ENCODE measurements at regions not wholly inside any gene's neighbourhood (a gene's known extent, or its start where the extent isn't known, plus 50 kb on each side); places are given as distances from the start of the nearest gene placed in this dataset.

DNA sequence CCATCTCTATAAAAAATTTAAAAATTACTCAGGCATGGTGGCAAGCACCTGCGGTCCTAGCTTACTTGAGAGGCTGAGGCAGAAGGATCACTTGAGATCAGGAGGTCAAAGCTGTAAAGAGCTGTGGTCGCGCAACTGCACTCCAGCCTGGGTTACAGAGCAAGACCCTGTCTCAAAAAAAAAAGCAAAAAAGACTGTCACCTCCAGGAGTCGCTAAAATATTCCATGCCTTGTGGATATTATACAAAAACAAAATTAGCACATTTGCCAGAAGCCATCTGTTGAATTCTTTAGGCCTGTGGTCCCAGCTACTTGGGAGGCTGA lies 87.0 kb upstream of the SDK1 start:
- no peak for DNase-seq (ENCODE audit: extremely low spot score)
- ChIA-PET CTCF (interaction anchor here (0.6 to 0.7 kb wide), 2 partner anchors 90 to 766 kb away, joined by 7 to 8 read pairs; no protein-coding TSS in a partner anchor), POLR2A (no interaction called here)
- TF ChIP-seq, protein P1, sequence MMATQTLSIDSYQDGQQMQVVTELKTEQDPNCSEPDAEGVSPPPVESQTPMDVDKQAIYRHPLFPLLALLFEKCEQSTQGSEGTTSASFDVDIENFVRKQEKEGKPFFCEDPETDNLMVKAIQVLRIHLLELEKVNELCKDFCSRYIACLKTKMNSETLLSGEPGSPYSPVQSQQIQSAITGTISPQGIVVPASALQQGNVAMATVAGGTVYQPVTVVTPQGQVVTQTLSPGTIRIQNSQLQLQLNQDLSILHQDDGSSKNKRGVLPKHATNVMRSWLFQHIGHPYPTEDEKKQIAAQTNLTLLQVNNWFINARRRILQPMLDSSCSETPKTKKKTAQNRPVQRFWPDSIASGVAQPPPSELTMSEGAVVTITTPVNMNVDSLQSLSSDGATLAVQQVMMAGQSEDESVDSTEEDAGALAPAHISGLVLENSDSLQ (IDR thresholded peaks at IDR 0.05): no peak
- TF ChIP-seq SP1 (IDR thresholded peaks at IDR 0.05): no peak
- TF ChIP-seq BHLHE40 (IDR thresholded peaks at IDR 0.05; ENCODE audit: borderline replicate concordance): no peak
- no peak for TF ChIP-seq FOXK2 (IDR thresholded peaks at IDR 0.05)
- TF ChIP-seq ZNF384 (IDR thresholded peaks at IDR 0.05): no peak
- no peak for TF ChIP-seq L3MBTL2 (conservative IDR thresholded peaks at IDR 0.05)
- TF ChIP-seq TARDBP (IDR thresholded peaks at IDR 0.05): no peak
- no peak for TF ChIP-seq SUZ12 (IDR thresholded peaks at IDR 0.05)

- ChIA-PET POLR2A (no interaction called here), CTCF (no interaction called here)
- TF ChIP-seq BHLHE40 (IDR thresholded peaks at IDR 0.05; ENCODE audit: borderline replicate concordance) (no peak), TARDBP (IDR thresholded peaks at IDR 0.05) (no peak), NFRKB (IDR thresholded peaks at IDR 0.05) (no peak), HDGF (IDR thresholded peaks at IDR 0.05; ENCODE audit: borderline replicate concordance) (no peak), ELF4 (IDR thresholded peaks at IDR 0.05) (no peak), LEF1 (IDR thresholded peaks at IDR 0.05; ENCODE audit: borderline replicate concordance) (no peak), ARNT (IDR thresholded peaks at IDR 0.05) (no peak)
- DNase-seq (ENCODE audit: extremely low spot score): no peak
These were observed 85.1 kb upstream of the SDK1 start for GRCh38 chr7:3215624-3216585.

DNA sequence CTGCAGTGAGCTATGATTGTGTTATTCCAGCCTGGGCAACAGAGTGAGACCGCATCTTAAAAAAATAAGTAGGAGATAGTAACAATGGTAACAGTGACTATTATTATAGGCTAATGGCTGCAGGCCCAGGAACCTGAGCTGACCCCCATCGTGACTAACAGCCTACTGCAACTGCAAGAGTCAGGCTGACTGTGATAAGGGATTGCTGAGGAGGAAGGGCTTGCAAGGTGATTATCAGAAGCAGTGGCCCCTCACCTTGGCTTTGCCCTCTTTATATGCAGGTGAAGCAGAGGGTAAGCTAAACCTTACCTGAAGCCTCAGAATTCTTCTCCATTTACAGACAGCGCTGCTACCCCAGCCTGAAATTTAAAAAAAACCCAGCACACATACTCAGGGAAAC lies 83.9 kb upstream of the SDK1 start:
- POLR2A ChIA-PET: no interaction called here
- no peak for DNase-seq (ENCODE audit: extremely low spot score)
- CTCF ChIA-PET: no interaction called here
- no peak for TF ChIP-seq FOXA1 (IDR thresholded peaks at IDR 0.05)
- TF ChIP-seq CTBP1 (IDR thresholded peaks at IDR 0.05; ENCODE audit: borderline replicate concordance): no peak
- TF ChIP-seq L3MBTL2 (conservative IDR thresholded peaks at IDR 0.05): no peak
- no peak for TF ChIP-seq HDGF (IDR thresholded peaks at IDR 0.05; ENCODE audit: borderline replicate concordance)
- TF ChIP-seq ZNF384 (IDR thresholded peaks at IDR 0.05): no peak
- no peak for TF ChIP-seq SP1 (IDR thresholded peaks at IDR 0.05)
- TF ChIP-seq BHLHE40 (IDR thresholded peaks at IDR 0.05; ENCODE audit: borderline replicate concordance): no peak
- TF ChIP-seq LEF1 (IDR thresholded peaks at IDR 0.05; ENCODE audit: borderline replicate concordance): no peak
- TF ChIP-seq, protein P1 (IDR thresholded peaks at IDR 0.05): no peak
- no peak for TF ChIP-seq FOXM1 (IDR thresholded peaks at IDR 0.05; ENCODE audit: borderline replicate concordance)
- TF ChIP-seq NFRKB (IDR thresholded peaks at IDR 0.05): no peak
- no peak for TF ChIP-seq ARNT (IDR thresholded peaks at IDR 0.05)
- TF ChIP-seq TARDBP (IDR thresholded peaks at IDR 0.05): no peak
- TF ChIP-seq FOXK2 (IDR thresholded peaks at IDR 0.05): no peak
- TF ChIP-seq SUZ12 (IDR thresholded peaks at IDR 0.05): no peak
- TF ChIP-seq ELF4 (IDR thresholded peaks at IDR 0.05): no peak

DNA sequence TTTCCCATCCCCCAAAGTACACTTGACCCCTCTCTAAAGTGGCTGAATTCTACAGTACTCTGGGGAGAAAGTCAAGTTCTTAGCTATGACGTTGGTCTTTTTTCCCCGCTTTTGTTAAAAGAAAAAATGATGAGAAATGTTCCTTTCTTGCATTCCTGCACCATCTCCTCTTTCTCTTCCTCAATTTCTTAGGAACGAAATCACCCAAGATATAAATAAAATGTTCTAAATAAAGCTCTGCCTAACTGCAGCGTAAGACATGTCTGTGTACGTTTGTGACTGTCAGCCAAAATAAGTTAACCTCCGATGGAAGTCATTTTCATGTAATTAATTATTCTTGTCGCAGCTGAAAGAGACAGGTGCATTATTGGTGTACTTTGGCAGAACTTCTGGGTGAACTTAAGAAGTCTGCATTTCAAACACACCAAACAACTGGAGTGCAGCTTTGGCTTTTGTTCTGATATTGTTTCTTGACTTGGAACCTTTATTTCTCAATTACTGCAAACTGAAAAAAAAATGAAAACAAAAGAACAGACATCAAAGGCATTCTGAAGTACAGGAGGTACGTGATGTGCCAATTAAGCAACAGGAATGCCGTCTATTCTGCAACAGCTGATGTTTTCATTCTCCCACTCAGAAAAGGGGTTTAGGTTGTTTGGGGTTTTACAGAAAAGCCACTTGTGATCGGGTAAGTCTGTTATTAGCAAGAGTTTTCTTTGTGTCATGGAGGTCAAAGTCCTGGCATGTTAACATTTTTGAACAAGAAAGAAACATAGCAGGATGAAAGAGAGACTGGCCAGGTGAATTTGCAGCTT lies 82.4 kb upstream of the SDK1 start:
- POLR2A ChIA-PET: interaction anchor here (1.6 kb wide), 1 partner anchor 82 kb away, joined by 6 read pairs; the partner anchor contains the start of gene SDK1
- DNase-seq (ENCODE audit: extremely low spot score): no peak
- no peak for TF ChIP-seq SUZ12 (IDR thresholded peaks at IDR 0.05)
- no peak for TF ChIP-seq TARDBP (IDR thresholded peaks at IDR 0.05)
- TF ChIP-seq L3MBTL2 (conservative IDR thresholded peaks at IDR 0.05): no peak
- TF ChIP-seq ZNF384 (IDR thresholded peaks at IDR 0.05): no peak
- TF ChIP-seq ARNT (IDR thresholded peaks at IDR 0.05): no peak
- TF ChIP-seq FOXM1 (IDR thresholded peaks at IDR 0.05; ENCODE audit: borderline replicate concordance): no peak
- TF ChIP-seq FOXK2 (IDR thresholded peaks at IDR 0.05): no peak
- CTCF ChIA-PET: interaction anchor here (1.0 kb wide), 1 partner anchor 10 kb away, joined by 4 read pairs; no protein-coding TSS in a partner anchor

- POLR2A ChIA-PET: no interaction called here
- CTCF ChIA-PET: no interaction called here
- no peak for DNase-seq (ENCODE audit: extremely low spot score)
- no peak for TF ChIP-seq LEF1 (IDR thresholded peaks at IDR 0.05; ENCODE audit: borderline replicate concordance)
- no peak for TF ChIP-seq NFRKB (IDR thresholded peaks at IDR 0.05)
- TF ChIP-seq BHLHE40 (IDR thresholded peaks at IDR 0.05; ENCODE audit: borderline replicate concordance): no peak
- no peak for TF ChIP-seq FOXK2 (IDR thresholded peaks at IDR 0.05)
- no peak for TF ChIP-seq CTBP1 (IDR thresholded peaks at IDR 0.05; ENCODE audit: borderline replicate concordance)
- no peak for TF ChIP-seq TARDBP (IDR thresholded peaks at IDR 0.05)
- no peak for TF ChIP-seq HDGF (IDR thresholded peaks at IDR 0.05; ENCODE audit: borderline replicate concordance)
- TF ChIP-seq, protein P1 (IDR thresholded peaks at IDR 0.05): no peak
- TF ChIP-seq FOXA1 (IDR thresholded peaks at IDR 0.05): no peak
- no peak for TF ChIP-seq SUZ12 (IDR thresholded peaks at IDR 0.05)
- TF ChIP-seq ELF4 (IDR thresholded peaks at IDR 0.05): no peak
- TF ChIP-seq ARNT (IDR thresholded peaks at IDR 0.05): no peak
- no peak for TF ChIP-seq L3MBTL2 (conservative IDR thresholded peaks at IDR 0.05)
- TF ChIP-seq FOXM1 (IDR thresholded peaks at IDR 0.05; ENCODE audit: borderline replicate concordance): no peak
- no peak for TF ChIP-seq ZNF384 (IDR thresholded peaks at IDR 0.05)
- TF ChIP-seq SP1 (IDR thresholded peaks at IDR 0.05): no peak
These were observed 71.1 kb upstream of the SDK1 start for GRCh38 chr7:3229904-3230470.

Data from HEK293T (cell line).